Thymus (tissue), 11 donors: ENCODE measurements at regions not wholly inside any gene's neighbourhood (a gene's known extent, or its start where the extent isn't known, plus 50 kb on each side); places are given as distances from the start of the nearest gene placed in this dataset.

Source experiments
- DNase-seq, 9 donors: peaks; one replicate each; pipeline ENCODE4 v3.0.0-alpha.2; 2013; ENCODE audit warnings: low spot score in 9 of 9, low read depth in 6 of 9, missing footprints in 1 of 9
- H3K27ac ChIP-seq, 2 donors: one replicate each; pipeline ENCODE4 v1.5.1; 2013; ENCODE audit warnings: control low read depth in 1 of 2, low read depth in 1 of 2, low read length in 1 of 2, mild to moderate bottlenecking in 1 of 2, moderate library complexity in 1 of 2
- H3K27me3 ChIP-seq, 2 donors: one replicate each; pipeline ENCODE4 v1.5.1; 2013; ENCODE audit warnings: low read length in 1 of 2; ENCODE audit not compliant: control insufficient read depth in 2 of 2, insufficient read depth in 1 of 2
- H3K36me3 ChIP-seq, 2 donors: one replicate each; pipeline ENCODE4 v1.5.1; 2013; ENCODE audit warnings: low read length in 1 of 2, mild to moderate bottlenecking in 1 of 2, moderate library complexity in 1 of 2; ENCODE audit not compliant: control insufficient read depth in 2 of 2, insufficient read depth in 2 of 2
- H3K4me1 ChIP-seq, 2 donors: one replicate each; pipeline ENCODE4 v1.5.1; 2013; ENCODE audit warnings: low read length in 2 of 2; ENCODE audit not compliant: control insufficient read depth in 2 of 2, insufficient read depth in 2 of 2
- H3K4me3 ChIP-seq, 2 donors: one replicate each; pipeline ENCODE4 v1.5.1; 2013; ENCODE audit warnings: low read length in 2 of 2, control low read depth in 1 of 2, mild to moderate bottlenecking in 1 of 2
- H3K9me3 ChIP-seq, 2 donors: one replicate each; pipeline ENCODE4 v1.5.1; 2013; ENCODE audit warnings: low read length in 1 of 2, mild to moderate bottlenecking in 1 of 2; ENCODE audit not compliant: control insufficient read depth in 2 of 2, insufficient read depth in 1 of 2
- WGBS: extraction: QIAGEN DNeasy Blood & Tissue Kit; methylation state at CpG from one replicate; pipeline ENCODE4 v1.1.7; 2013; 5-methylcytosine and 5-hydroxymethylcytosine counted together
- donor health status: healthy.

GRCh38 chr4:56757821-56758411, 63.6 kb downstream of the SPINK2 start:
- Histone ChIP-seq H3K27ac (peak overlapping the region; percentile 88 to 96), H3K9me3 (no peaks in the 10 kb centered on the region), H3K27me3 (no peaks in the 10 kb centered on the region), H3K4me3 (peak overlapping the region in 1 of 2 donors; percentile 20), H3K36me3 (no peaks in the 10 kb centered on the region), H3K4me1 (peaks cover 22 to 36% of the 10 kb centered on the region in 2 donors)
- 1% methylated on average over 6 of the region's 6 CpGs for WGBS
- DNase-seq: peak; percentile 38 to 87 (median 64)

GRCh38 chr4:56757261-56757746, 64.2 kb downstream of the SPINK2 start:
- Histone ChIP-seq H3K9me3 (no peaks in the 10 kb centered on the region), H3K36me3 (no peaks in the 10 kb centered on the region), H3K27me3 (no peaks in the 10 kb centered on the region), H3K27ac (peak overlapping the region; percentile 88 to 96), H3K4me3 (peak overlapping the region in 1 of 2 donors; percentile 1), H3K4me1 (peaks cover 22 to 36% of the 10 kb centered on the region in 2 donors)
- DNase-seq: peak in 6 of 9 donors; percentile 27 to 77 (median 43)
- 41% methylated on average over 5 of the region's 5 CpGs for WGBS

GRCh38 chr4:56755901-56756300, 65.6 kb downstream of the SPINK2 start:
- H3K27ac ChIP-seq: no peak overlapping the region
- H3K4me1 ChIP-seq: peaks cover 22 to 36% of the 10 kb centered on the region in 2 donors
- H3K9me3 ChIP-seq: no peaks in the 10 kb centered on the region
- no peaks in the 10 kb centered on the region for H3K27me3 ChIP-seq
- 82% methylated on average over 4 of the region's 4 CpGs for WGBS
- no peak for DNase-seq
- no peak overlapping the region for H3K4me3 ChIP-seq
- no peaks in the 10 kb centered on the region for H3K36me3 ChIP-seq

- DNase-seq: peak in 1 of 9 donors; percentile 22
Measured at GRCh38 chr4:56752985-56753384, 68.5 kb downstream of the SPINK2 start.

GRCh38 chr4:56750231-56750630, 69.1 kb upstream of the HOPX start:
- no peak for DNase-seq
- H3K4me3 ChIP-seq: no peak overlapping the region
- no peaks in the 10 kb centered on the region for H3K9me3 ChIP-seq
- H3K27ac ChIP-seq: no peak overlapping the region
- no peaks in the 10 kb centered on the region for H3K4me1 ChIP-seq
- H3K36me3 ChIP-seq: no peaks in the 10 kb centered on the region
- H3K27me3 ChIP-seq: no peaks in the 10 kb centered on the region

More at GRCh38 chr4:56752985-56753384, 68.5 kb downstream of the SPINK2 start:
- no peaks in the 10 kb centered on the region for H3K9me3 ChIP-seq
- WGBS: 86% methylated on average over 2 of the region's 2 CpGs
- no peak overlapping the region for H3K4me3 ChIP-seq
- peaks cover 15 to 16% of the 10 kb centered on the region in 2 donors for H3K4me1 ChIP-seq
- no peak overlapping the region for H3K27ac ChIP-seq
- H3K27me3 ChIP-seq: no peaks in the 10 kb centered on the region
- H3K36me3 ChIP-seq: no peaks in the 10 kb centered on the region

- H3K27me3 ChIP-seq: no peaks in the 10 kb centered on the region
- H3K36me3 ChIP-seq: no peaks in the 10 kb centered on the region
- H3K9me3 ChIP-seq: no peaks in the 10 kb centered on the region
- no peak for DNase-seq
- WGBS: 97% methylated on average over 2 of the region's 2 CpGs
- H3K4me3 ChIP-seq: no peak overlapping the region
- H3K27ac ChIP-seq: no peak overlapping the region
- no peaks in the 10 kb centered on the region for H3K4me1 ChIP-seq
Measured at GRCh38 chr4:56748271-56748670, 67.2 kb upstream of the HOPX start.

- DNase-seq: no peak
- 95% methylated on average over 5 of the region's 5 CpGs for WGBS
- no peaks in the 10 kb centered on the region for H3K36me3 ChIP-seq
- no peak overlapping the region for H3K27ac ChIP-seq
- no peak overlapping the region for H3K4me3 ChIP-seq
- no peaks in the 10 kb centered on the region for H3K27me3 ChIP-seq
- no peaks in the 10 kb centered on the region for H3K9me3 ChIP-seq
- no peaks in the 10 kb centered on the region for H3K4me1 ChIP-seq
Measured at GRCh38 chr4:56746639-56747038, 65.5 kb upstream of the HOPX start.

- no peak for DNase-seq
- Histone ChIP-seq H3K36me3 (no peaks in the 10 kb centered on the region), H3K9me3 (no peaks in the 10 kb centered on the region), H3K27ac (no peak overlapping the region), H3K27me3 (no peaks in the 10 kb centered on the region), H3K4me3 (no peak overlapping the region), H3K4me1 (no peaks in the 10 kb centered on the region)
- WGBS: 95% methylated on average over 2 of the region's 2 CpGs
Measured at GRCh38 chr4:56745042-56745441, 63.9 kb upstream of the HOPX start.

- no peak for DNase-seq
- Histone ChIP-seq H3K4me1 (no peaks in the 10 kb centered on the region), H3K27me3 (no peaks in the 10 kb centered on the region), H3K9me3 (no peaks in the 10 kb centered on the region), H3K27ac (no peak overlapping the region), H3K36me3 (no peaks in the 10 kb centered on the region), H3K4me3 (no peak overlapping the region)
- 94% methylated on average over 1 of the region's 1 CpG for WGBS
Measured at GRCh38 chr4:56744030-56744429, 62.9 kb upstream of the HOPX start.
